ENCODE measurements at regions not wholly inside any gene's neighbourhood (a gene's known extent, or its start where the extent isn't known, plus 50 kb on each side); places are given as distances from the start of the nearest gene placed in this dataset.
"Not testable (repeated sequence)": the region's sequence is repeated elsewhere in the genome, so short reads cannot be mapped to it uniquely, and the experiment has no call there.

DNA sequence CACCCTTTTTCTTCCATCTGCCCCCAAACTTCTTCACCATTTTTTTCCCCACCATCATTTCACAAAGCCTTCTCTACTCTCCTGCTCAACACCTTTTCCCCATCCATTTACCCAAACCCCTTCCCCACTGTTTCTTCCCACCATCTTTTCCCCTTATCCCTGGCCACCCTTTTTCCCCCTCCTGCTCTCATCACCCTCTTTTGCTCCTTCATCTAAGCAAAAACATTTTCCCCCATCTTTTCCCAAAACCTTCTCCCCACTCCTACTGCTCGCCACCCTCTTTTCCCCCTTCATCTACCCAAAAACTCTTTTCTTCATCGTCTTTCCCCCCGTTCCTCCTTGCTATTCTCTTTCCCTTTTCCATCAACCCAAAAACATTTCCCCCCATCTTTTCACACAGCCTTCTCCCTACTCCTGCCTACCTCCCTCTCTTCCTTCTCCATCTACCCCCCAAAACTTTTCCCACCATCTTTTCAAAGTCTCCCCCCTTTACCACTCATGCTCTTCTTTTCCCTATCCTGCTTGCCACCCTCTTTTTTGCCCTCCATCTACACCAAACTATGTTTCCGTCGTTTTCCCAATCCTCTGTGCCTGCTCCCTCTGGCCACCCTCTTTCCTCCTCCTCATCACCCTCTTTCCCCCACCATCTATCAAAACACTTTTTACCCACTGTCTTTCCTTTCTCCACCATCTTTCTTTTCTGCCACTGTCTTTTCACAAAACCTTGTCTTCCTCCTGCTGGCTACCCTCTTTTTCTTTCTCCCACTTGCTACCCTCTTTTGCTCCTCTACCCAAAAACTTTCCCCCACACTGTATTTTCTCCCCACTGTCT is 205.8 kb upstream of the WSB1 start:
- 67% methylated on average over 5 of the region's 5 CpGs for WGBS
- TF ChIP-seq, protein P1, sequence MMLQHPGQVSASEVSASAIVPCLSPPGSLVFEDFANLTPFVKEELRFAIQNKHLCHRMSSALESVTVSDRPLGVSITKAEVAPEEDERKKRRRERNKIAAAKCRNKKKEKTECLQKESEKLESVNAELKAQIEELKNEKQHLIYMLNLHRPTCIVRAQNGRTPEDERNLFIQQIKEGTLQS (IDR thresholded peaks at IDR 0.05), result no peak
- TF ChIP-seq GABPA (IDR thresholded peaks at IDR 0.05 in 1 of 2, conservative IDR thresholded peaks at IDR 0.05 in 1 of 2) (no peak), FOXA1 (IDR thresholded peaks at IDR 0.05) (no peak), YY1 (IDR thresholded peaks at IDR 0.05) (no peak), HNF4A (conservative IDR thresholded peaks at IDR 0.05) (no peak), TAF1 (conservative IDR thresholded peaks at IDR 0.05) (no peak), RXRA (IDR thresholded peaks at IDR 0.05) (no peak), SP1 (IDR thresholded peaks at IDR 0.05) (no peak), JUND (IDR thresholded peaks at IDR 0.05) (no peak), HNF4G (IDR thresholded peaks at IDR 0.05) (no peak)
- TF ChIP-seq, protein P2, sequence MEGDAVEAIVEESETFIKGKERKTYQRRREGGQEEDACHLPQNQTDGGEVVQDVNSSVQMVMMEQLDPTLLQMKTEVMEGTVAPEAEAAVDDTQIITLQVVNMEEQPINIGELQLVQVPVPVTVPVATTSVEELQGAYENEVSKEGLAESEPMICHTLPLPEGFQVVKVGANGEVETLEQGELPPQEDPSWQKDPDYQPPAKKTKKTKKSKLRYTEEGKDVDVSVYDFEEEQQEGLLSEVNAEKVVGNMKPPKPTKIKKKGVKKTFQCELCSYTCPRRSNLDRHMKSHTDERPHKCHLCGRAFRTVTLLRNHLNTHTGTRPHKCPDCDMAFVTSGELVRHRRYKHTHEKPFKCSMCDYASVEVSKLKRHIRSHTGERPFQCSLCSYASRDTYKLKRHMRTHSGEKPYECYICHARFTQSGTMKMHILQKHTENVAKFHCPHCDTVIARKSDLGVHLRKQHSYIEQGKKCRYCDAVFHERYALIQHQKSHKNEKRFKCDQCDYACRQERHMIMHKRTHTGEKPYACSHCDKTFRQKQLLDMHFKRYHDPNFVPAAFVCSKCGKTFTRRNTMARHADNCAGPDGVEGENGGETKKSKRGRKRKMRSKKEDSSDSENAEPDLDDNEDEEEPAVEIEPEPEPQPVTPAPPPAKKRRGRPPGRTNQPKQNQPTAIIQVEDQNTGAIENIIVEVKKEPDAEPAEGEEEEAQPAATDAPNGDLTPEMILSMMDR (IDR thresholded peaks at IDR 0.05; ENCODE audit: low read depth, low read length, missing input control), result no peak
- TF ChIP-seq, protein P3, sequence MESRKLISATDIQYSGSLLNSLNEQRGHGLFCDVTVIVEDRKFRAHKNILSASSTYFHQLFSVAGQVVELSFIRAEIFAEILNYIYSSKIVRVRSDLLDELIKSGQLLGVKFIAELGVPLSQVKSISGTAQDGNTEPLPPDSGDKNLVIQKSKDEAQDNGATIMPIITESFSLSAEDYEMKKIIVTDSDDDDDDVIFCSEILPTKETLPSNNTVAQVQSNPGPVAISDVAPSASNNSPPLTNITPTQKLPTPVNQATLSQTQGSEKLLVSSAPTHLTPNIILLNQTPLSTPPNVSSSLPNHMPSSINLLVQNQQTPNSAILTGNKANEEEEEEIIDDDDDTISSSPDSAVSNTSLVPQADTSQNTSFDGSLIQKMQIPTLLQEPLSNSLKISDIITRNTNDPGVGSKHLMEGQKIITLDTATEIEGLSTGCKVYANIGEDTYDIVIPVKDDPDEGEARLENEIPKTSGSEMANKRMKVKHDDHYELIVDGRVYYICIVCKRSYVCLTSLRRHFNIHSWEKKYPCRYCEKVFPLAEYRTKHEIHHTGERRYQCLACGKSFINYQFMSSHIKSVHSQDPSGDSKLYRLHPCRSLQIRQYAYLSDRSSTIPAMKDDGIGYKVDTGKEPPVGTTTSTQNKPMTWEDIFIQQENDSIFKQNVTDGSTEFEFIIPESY (IDR thresholded peaks at IDR 0.05), result no peak
- TF ChIP-seq, protein P4, sequence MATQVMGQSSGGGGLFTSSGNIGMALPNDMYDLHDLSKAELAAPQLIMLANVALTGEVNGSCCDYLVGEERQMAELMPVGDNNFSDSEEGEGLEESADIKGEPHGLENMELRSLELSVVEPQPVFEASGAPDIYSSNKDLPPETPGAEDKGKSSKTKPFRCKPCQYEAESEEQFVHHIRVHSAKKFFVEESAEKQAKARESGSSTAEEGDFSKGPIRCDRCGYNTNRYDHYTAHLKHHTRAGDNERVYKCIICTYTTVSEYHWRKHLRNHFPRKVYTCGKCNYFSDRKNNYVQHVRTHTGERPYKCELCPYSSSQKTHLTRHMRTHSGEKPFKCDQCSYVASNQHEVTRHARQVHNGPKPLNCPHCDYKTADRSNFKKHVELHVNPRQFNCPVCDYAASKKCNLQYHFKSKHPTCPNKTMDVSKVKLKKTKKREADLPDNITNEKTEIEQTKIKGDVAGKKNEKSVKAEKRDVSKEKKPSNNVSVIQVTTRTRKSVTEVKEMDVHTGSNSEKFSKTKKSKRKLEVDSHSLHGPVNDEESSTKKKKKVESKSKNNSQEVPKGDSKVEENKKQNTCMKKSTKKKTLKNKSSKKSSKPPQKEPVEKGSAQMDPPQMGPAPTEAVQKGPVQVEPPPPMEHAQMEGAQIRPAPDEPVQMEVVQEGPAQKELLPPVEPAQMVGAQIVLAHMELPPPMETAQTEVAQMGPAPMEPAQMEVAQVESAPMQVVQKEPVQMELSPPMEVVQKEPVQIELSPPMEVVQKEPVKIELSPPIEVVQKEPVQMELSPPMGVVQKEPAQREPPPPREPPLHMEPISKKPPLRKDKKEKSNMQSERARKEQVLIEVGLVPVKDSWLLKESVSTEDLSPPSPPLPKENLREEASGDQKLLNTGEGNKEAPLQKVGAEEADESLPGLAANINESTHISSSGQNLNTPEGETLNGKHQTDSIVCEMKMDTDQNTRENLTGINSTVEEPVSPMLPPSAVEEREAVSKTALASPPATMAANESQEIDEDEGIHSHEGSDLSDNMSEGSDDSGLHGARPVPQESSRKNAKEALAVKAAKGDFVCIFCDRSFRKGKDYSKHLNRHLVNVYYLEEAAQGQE (IDR thresholded peaks at IDR 0.05), result no peak
- TF ChIP-seq, protein P5, sequence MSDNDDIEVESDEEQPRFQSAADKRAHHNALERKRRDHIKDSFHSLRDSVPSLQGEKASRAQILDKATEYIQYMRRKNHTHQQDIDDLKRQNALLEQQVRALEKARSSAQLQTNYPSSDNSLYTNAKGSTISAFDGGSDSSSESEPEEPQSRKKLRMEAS (IDR thresholded peaks at IDR 0.05), result no peak
- DNase-seq (ENCODE audit: low spot score), result no peak

DNA sequence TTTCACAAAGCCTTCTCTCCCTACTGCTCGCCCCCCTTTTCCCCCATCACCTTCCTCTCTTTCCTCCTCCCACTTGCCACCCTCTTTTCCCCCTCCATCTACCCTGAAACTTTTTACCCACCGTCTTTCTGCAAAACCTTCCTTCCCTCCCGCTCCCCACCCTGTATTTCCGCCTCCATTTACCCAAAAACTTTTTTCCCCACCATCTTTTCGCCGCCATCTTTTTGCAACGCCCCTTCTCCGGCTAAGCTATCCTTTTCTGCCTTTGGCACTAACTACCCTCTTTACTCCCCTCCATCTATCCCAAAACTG is 205.2 kb upstream of the WSB1 start:
- H3K27me3 ChIP-seq (ENCODE audit: control insufficient read depth in 4 of 4, insufficient read depth in 4 of 4, low read length in 3 of 4), result peaks cover 0 to 4% (median 1%) of the 10 kb centered on the region in 4 donors
- no peaks in the 10 kb centered on the region for H3K4me1 ChIP-seq (ENCODE audit: control insufficient read depth in 4 of 4, insufficient read depth in 4 of 4, low read length in 3 of 4)
- no peak for TF ChIP-seq FOXA1 (IDR thresholded peaks at IDR 0.05)
- TF ChIP-seq JUND (IDR thresholded peaks at IDR 0.05), result no peak
- TF ChIP-seq EGR1 (IDR thresholded peaks at IDR 0.05; ENCODE audit: low read depth in 2 of 2), result no peak
- no peak for TF ChIP-seq HNF4A (conservative IDR thresholded peaks at IDR 0.05)
- TF ChIP-seq, protein P1 (IDR thresholded peaks at IDR 0.05), result no peak
- no peak for TF ChIP-seq SP1 (IDR thresholded peaks at IDR 0.05)
- no peak for TF ChIP-seq NR2F2 (IDR thresholded peaks at IDR 0.05)
- no peak for DNase-seq (ENCODE audit: low spot score)
- no peaks in the 10 kb centered on the region for H3K9me3 ChIP-seq (ENCODE audit: control insufficient read depth in 4 of 4, low read length in 3 of 4)
- no peak overlapping the region for H3K4me3 ChIP-seq (ENCODE audit: low read depth in 1 of 3, low read length in 3 of 3)
- WGBS, result 46% methylated on average over 8 of the region's 8 CpGs
- no peaks in the 10 kb centered on the region for H3K36me3 ChIP-seq (ENCODE audit: control insufficient read depth in 4 of 4, insufficient read depth in 3 of 4, low read depth in 1 of 4, low read length in 3 of 4)
- H3K9ac ChIP-seq (ENCODE audit: low read depth in 1 of 2, low read length in 2 of 2), result no peak overlapping the region
- no peak overlapping the region for H3K27ac ChIP-seq (ENCODE audit: low read depth in 1 of 2, low read length in 2 of 2)

More for the DNA sequence above, 205.8 kb upstream of the WSB1 start:
- Histone ChIP-seq H3K36me3 (ENCODE audit: control insufficient read depth in 4 of 4, insufficient read depth in 3 of 4, low read depth in 1 of 4, low read length in 3 of 4) (no peaks in the 10 kb centered on the region), H3K27me3 (ENCODE audit: control insufficient read depth in 4 of 4, insufficient read depth in 4 of 4, low read length in 3 of 4) (peaks cover 0 to 6% (median 2%) of the 10 kb centered on the region in 4 donors), H3K9me3 (ENCODE audit: control insufficient read depth in 4 of 4, low read length in 3 of 4) (no peaks in the 10 kb centered on the region), H3K27ac (ENCODE audit: low read depth in 1 of 2, low read length in 2 of 2) (no peak overlapping the region), H3K9ac (ENCODE audit: low read depth in 1 of 2, low read length in 2 of 2) (no peak overlapping the region), H3K4me1 (ENCODE audit: control insufficient read depth in 4 of 4, insufficient read depth in 4 of 4, low read length in 3 of 4) (no peaks in the 10 kb centered on the region), H3K4me3 (ENCODE audit: low read depth in 1 of 3, low read length in 3 of 3) (no peak overlapping the region)

DNA sequence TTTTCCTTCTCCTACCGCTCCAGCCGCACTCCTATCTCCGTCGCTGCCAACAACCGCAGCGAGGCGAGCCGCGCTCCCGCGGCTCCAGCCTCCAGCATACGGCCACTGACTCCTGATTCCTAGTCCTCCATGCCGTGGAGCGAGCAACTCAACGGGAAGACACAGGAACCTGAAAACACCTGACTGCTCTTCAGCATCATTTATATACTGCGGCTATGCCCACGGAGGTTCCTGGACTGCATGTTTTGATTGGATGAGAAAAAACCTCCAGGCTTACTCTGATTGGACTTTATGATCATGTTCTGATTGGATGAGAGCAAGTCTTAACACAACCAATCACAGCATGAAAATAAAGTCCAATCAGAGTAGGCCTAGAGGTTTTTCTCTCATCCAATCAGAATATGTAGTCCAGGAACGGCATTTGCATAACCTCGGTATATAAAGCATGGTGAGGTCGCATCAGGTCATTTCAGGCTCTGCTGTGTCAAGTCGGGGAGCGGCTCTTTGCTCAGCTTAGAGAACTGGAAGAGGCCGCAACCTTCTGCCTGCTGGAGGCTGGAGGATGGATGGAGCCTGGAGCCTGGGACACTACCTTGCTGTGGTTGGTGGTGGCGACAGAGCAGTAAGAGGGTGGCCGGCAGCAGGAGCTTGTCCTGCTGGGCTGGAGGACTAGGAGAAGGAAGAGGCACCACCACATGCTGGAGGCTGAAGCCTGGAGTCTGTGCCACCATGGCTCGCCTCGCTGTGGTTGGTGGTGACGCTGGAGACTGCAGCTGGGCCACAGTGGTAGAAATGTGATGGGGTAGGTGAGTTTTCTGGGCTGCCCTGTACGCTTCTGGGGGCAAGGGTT is 204.6 kb upstream of the WSB1 start:
- H3K27ac ChIP-seq (ENCODE audit: low read depth in 1 of 2, low read length in 2 of 2); H3K9me3 ChIP-seq (ENCODE audit: control insufficient read depth in 4 of 4, low read length in 3 of 4); H3K9ac ChIP-seq (ENCODE audit: low read depth in 1 of 2, low read length in 2 of 2); DNase-seq (ENCODE audit: low spot score); H3K36me3 ChIP-seq (ENCODE audit: control insufficient read depth in 4 of 4, insufficient read depth in 3 of 4, low read depth in 1 of 4, low read length in 3 of 4); H3K4me1 ChIP-seq (ENCODE audit: control insufficient read depth in 4 of 4, insufficient read depth in 4 of 4, low read length in 3 of 4); H3K27me3 ChIP-seq (ENCODE audit: control insufficient read depth in 4 of 4, insufficient read depth in 4 of 4, low read length in 3 of 4); H3K4me3 ChIP-seq (ENCODE audit: low read depth in 1 of 3, low read length in 3 of 3): not testable (repeated sequence)
- WGBS, result 64% methylated on average over 29 of the region's 29 CpGs

Measured in liver (tissue), 8 donors.